PC-3 (cell line): ENCODE measurements at regions not wholly inside any gene's neighbourhood (a gene's known extent, or its start where the extent isn't known, plus 50 kb on each side); places are given as distances from the start of the nearest gene placed in this dataset.

Experiments used
- EZH2 ChIP-seq: fragments of 300-600 bp; sonication (generic); IDR thresholded peaks from one replicate; pipeline ENCODE4 v1.6.1; 2017; ENCODE audit warnings: antibody characterized with exemption, mild to moderate bottlenecking, low read length; ENCODE audit not compliant: unreplicated experiment
- EZH2phosphoT487 ChIP-seq: fragments of 300-600 bp; sonication (generic); IDR thresholded peaks from 2 replicates; pipeline ENCODE4 v1.6.1; 2018; ENCODE audit warnings: mild to moderate bottlenecking, antibody characterized with exemption, low read length, borderline replicate concordance
- TF ChIP-seq, protein P1 (sequence below): fragments of 300-600 bp; sonication (generic); conservative IDR thresholded peaks from 2 replicates; pipeline ENCODE4 v1.5.1; 2017; ENCODE audit warnings: antibody characterized with exemption, low read depth, mild to moderate bottlenecking, low read length

DNA sequence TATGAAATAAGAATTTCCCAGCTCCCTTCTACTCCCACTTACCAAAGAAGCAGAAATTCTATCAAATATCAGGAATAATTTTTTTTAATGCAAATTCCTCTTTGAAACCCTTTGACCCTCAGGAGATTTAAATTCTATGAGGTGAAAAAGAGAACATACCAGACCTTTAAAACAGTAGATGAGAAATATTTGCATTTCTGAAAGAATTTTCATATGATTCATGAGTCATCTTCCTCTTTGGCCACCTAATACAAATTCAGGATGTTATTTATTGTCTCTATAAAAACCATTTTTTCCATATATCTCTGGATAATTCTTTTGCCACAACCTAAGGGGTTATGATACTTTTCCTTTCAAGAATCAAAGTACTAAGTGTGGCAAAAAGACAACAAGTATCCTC is 67.3 kb upstream of the ST3GAL6 start:
- TF ChIP-seq, protein P1, sequence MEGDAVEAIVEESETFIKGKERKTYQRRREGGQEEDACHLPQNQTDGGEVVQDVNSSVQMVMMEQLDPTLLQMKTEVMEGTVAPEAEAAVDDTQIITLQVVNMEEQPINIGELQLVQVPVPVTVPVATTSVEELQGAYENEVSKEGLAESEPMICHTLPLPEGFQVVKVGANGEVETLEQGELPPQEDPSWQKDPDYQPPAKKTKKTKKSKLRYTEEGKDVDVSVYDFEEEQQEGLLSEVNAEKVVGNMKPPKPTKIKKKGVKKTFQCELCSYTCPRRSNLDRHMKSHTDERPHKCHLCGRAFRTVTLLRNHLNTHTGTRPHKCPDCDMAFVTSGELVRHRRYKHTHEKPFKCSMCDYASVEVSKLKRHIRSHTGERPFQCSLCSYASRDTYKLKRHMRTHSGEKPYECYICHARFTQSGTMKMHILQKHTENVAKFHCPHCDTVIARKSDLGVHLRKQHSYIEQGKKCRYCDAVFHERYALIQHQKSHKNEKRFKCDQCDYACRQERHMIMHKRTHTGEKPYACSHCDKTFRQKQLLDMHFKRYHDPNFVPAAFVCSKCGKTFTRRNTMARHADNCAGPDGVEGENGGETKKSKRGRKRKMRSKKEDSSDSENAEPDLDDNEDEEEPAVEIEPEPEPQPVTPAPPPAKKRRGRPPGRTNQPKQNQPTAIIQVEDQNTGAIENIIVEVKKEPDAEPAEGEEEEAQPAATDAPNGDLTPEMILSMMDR = no peak
- TF ChIP-seq EZH2 = no peak
- TF ChIP-seq EZH2phosphoT487 = no peak
